ENCODE measurements at regions not wholly inside any gene's neighbourhood (a gene's known extent, or its start where the extent isn't known, plus 50 kb on each side); places are given as distances from the start of the nearest gene placed in this dataset.

DNA sequence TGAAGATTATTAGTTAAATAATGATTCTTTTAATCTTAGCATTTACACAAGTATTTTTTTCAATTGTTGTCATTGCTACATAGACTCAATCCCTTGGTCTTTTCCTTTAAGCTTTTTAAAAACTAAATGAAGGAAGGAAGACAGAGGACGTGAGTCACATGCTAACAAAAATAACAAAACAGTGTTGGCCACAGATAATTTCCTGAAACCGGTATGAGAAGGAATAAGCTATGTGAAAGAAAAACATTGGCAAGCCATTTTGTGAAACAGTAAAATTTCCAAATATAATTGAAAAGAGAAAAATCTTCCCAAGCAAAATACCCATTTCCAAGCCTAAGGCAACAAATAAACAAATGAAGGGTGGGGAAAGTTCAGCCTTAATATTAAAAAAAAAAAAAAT, 223.0 kb downstream of the AHR start:
- no peaks in the 10 kb centered on the region for H3K27me3 Mint-ChIP-seq (ENCODE audit: low read depth in 3 of 3)
- TF ChIP-seq, protein P1, sequence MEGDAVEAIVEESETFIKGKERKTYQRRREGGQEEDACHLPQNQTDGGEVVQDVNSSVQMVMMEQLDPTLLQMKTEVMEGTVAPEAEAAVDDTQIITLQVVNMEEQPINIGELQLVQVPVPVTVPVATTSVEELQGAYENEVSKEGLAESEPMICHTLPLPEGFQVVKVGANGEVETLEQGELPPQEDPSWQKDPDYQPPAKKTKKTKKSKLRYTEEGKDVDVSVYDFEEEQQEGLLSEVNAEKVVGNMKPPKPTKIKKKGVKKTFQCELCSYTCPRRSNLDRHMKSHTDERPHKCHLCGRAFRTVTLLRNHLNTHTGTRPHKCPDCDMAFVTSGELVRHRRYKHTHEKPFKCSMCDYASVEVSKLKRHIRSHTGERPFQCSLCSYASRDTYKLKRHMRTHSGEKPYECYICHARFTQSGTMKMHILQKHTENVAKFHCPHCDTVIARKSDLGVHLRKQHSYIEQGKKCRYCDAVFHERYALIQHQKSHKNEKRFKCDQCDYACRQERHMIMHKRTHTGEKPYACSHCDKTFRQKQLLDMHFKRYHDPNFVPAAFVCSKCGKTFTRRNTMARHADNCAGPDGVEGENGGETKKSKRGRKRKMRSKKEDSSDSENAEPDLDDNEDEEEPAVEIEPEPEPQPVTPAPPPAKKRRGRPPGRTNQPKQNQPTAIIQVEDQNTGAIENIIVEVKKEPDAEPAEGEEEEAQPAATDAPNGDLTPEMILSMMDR (IDR thresholded peaks at IDR 0.05), result no peak

DNA sequence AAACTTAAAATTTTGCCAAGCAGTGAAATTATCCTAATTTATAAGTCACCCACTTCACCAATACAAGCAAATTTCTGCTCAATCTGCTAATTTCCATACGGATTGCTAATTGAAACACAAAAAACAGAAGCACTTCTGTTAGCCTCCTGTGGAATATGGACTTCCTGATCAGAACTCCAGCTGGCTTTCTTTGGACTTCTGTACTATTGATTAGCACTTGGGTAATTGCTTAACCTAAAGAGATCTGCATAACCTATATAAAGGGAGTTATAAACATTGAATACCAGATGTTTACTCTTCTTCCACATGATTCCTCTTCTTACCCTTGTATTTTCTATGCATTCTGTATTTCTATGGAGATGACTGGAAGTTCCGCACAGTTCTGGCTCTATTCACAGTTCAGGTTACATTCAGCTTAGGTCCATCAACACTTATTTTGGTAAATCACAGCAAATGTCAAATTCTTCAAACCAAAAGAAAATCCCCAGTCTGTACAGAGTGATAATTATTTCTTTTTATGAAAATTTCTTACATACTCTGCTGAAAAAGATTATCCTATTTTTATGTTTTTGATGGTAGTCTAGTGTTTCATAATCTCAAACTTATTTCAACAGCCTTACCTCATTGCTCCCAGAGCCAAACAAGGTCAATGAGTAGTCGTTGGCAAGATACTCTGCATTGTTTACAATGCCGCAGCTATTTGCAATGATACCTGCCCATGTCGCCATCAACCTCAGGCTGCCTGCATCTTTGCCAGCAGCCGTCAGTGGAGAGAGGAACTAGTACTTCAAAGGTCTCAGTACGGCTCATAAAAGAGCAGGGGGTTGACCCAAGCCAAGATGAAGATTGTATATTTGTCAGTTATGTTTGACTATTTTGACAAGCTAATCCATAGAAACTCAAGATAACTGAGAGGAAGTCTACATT, 225.6 kb downstream of the AHR start:
- intact Hi-C loops (cut with micrococcal nuclease), result no loop called here

More for the DNA sequence above, 223.0 kb downstream of the AHR start:
- H3K9ac ChIP-seq (ENCODE audit: insufficient read depth, low read length, poor library complexity, severe bottlenecking), result no peak overlapping the region
- no peaks in the 10 kb centered on the region for H4K20me1 ChIP-seq (ENCODE audit: insufficient read depth, low read length)
- no peaks in the 10 kb centered on the region for H3K27me3 ChIP-seq (ENCODE audit: control insufficient read depth in 2 of 2, insufficient read depth in 2 of 2, low read length in 2 of 2)
- H3K79me2 ChIP-seq (ENCODE audit: insufficient read depth, low read length), result no peaks in the 10 kb centered on the region
- Mint-ChIP-seq H3K4me3 (no peak overlapping the region), H3K9me3 (peaks cover 0 to 7% (median 0%) of the 10 kb centered on the region in 7 donors), H3K36me3 (no peaks in the 10 kb centered on the region), H3K4me1 (peaks cover 19% of the 10 kb centered on the region), H3K27ac (peak overlapping the region in 1 of 7 donors; percentile 58)
- no peaks in the 10 kb centered on the region for H3K36me3 ChIP-seq (replicated peaks in 1 of 2; ENCODE audit: control insufficient read depth in 1 of 2, insufficient read depth in 2 of 2, low read length in 2 of 2)
- DNase-seq, result peak in 1 of 3 donors; percentile 9
- H3K9me3 ChIP-seq (replicated peaks in 1 of 2; ENCODE audit: control insufficient read depth in 1 of 2, insufficient read depth in 1 of 2, low read length in 2 of 2), result no peaks in the 10 kb centered on the region
- no CpG with 5 or more reads among the region's 2 CpGs for WGBS (ENCODE audit: insufficient coverage)
- H3K27ac ChIP-seq (ENCODE audit: low read depth in 1 of 2, low read length in 2 of 2), result no peak overlapping the region
- H3K4me2 ChIP-seq (replicated peaks; ENCODE audit: extremely low read depth, low read length, poor library complexity, severe bottlenecking), result no peak overlapping the region
- H3K4me1 ChIP-seq (ENCODE audit: control insufficient read depth in 1 of 2, insufficient read depth in 2 of 2, low read length in 2 of 2), result peaks cover 7 to 11% of the 10 kb centered on the region in 2 donors
- intact Hi-C loops (cut with micrococcal nuclease), result no loop called here
- no peak overlapping the region for H3K4me3 ChIP-seq (replicated peaks in 1 of 3; ENCODE audit: low read depth in 2 of 3, low read length in 3 of 3)
- H2AFZ ChIP-seq (ENCODE audit: insufficient read depth, low read depth, low read length, poor library complexity, severe bottlenecking), result no peak overlapping the region

More for the DNA sequence above, 225.6 kb downstream of the AHR start:
- H3K27ac ChIP-seq (ENCODE audit: low read depth in 1 of 2, low read length in 2 of 2), result no peak overlapping the region
- H3K27ac Mint-ChIP-seq, result peak overlapping the region in 1 of 7 donors; percentile 5
- 77% methylated on average over 4 of the region's 7 CpGs for WGBS (ENCODE audit: insufficient coverage)
- TF ChIP-seq, protein P1 (IDR thresholded peaks at IDR 0.05), result no peak
- H3K36me3 ChIP-seq (replicated peaks in 1 of 2; ENCODE audit: control insufficient read depth in 1 of 2, insufficient read depth in 2 of 2, low read length in 2 of 2), result no peaks in the 10 kb centered on the region
- H3K4me1 Mint-ChIP-seq, result peaks cover 24% of the 10 kb centered on the region
- no peaks in the 10 kb centered on the region for H4K20me1 ChIP-seq (ENCODE audit: insufficient read depth, low read length)
- H3K36me3 Mint-ChIP-seq, result no peaks in the 10 kb centered on the region
- H3K4me1 ChIP-seq (ENCODE audit: control insufficient read depth in 1 of 2, insufficient read depth in 2 of 2, low read length in 2 of 2), result peaks cover 7 to 11% of the 10 kb centered on the region in 2 donors
- H2AFZ ChIP-seq (ENCODE audit: insufficient read depth, low read depth, low read length, poor library complexity, severe bottlenecking), result no peak overlapping the region
- H3K79me2 ChIP-seq (ENCODE audit: insufficient read depth, low read length), result no peaks in the 10 kb centered on the region
- H3K27me3 Mint-ChIP-seq (ENCODE audit: low read depth in 3 of 3), result no peaks in the 10 kb centered on the region
- no peak overlapping the region for H3K4me2 ChIP-seq (replicated peaks; ENCODE audit: extremely low read depth, low read length, poor library complexity, severe bottlenecking)
- no peak overlapping the region for H3K9ac ChIP-seq (ENCODE audit: insufficient read depth, low read length, poor library complexity, severe bottlenecking)
- no peak overlapping the region for H3K4me3 ChIP-seq (replicated peaks in 1 of 3; ENCODE audit: low read depth in 2 of 3, low read length in 3 of 3)
- H3K9me3 ChIP-seq (replicated peaks in 1 of 2; ENCODE audit: control insufficient read depth in 1 of 2, insufficient read depth in 1 of 2, low read length in 2 of 2), result no peaks in the 10 kb centered on the region
- no peak for DNase-seq
- peaks cover 0 to 4% (median 0%) of the 10 kb centered on the region in 7 donors for H3K9me3 Mint-ChIP-seq
- H3K27me3 ChIP-seq (ENCODE audit: control insufficient read depth in 2 of 2, insufficient read depth in 2 of 2, low read length in 2 of 2), result no peaks in the 10 kb centered on the region
- no peak overlapping the region for H3K4me3 Mint-ChIP-seq

Measured in CD14-positive monocyte (primary cell).